Osteoblast (primary cell): ENCODE measurements at regions not wholly inside any gene's neighbourhood (a gene's known extent, or its start where the extent isn't known, plus 50 kb on each side); places are given as distances from the start of the nearest gene placed in this dataset.
A peak's percentile ranks its signal among the peaks of the same experiment; 100 is the strongest.

Experiments
- DNase-seq: peaks from one replicate; pipeline ENCODE4 v3.0.0; 2011; ENCODE audit warnings: low spot score, mixed read lengths; ENCODE audit not compliant: insufficient read length; ENCODE audit errors: missing footprints
- H2AFZ ChIP-seq: 2 replicates; pipeline ENCODE4 v1.6.0; 2011; ENCODE audit warnings: mild to moderate bottlenecking, low read length
- H3K27ac ChIP-seq: 2 replicates; pipeline ENCODE4 v1.5.1; 2011; ENCODE audit warnings: mild to moderate bottlenecking, low read depth, low read length, moderate library complexity
- H3K27me3 ChIP-seq: 2 replicates; pipeline ENCODE4 v1.6.0; 2012; ENCODE audit warnings: mild to moderate bottlenecking, control low read depth, inconsistent platforms, low read length, moderate library complexity; ENCODE audit not compliant: insufficient read depth
- H3K36me3 ChIP-seq: 2 replicates; pipeline ENCODE4 v1.5.1; 2011; ENCODE audit warnings: mild to moderate bottlenecking, low read length, control low read depth, moderate library complexity; ENCODE audit not compliant: insufficient read depth
- H3K4me1 ChIP-seq: 2 replicates; pipeline ENCODE4 v1.5.1; 2011; ENCODE audit warnings: mild to moderate bottlenecking, low read length, control low read depth, moderate library complexity; ENCODE audit not compliant: insufficient read depth
- H3K4me2 ChIP-seq: 2 replicates; pipeline ENCODE4 v1.6.0; 2011; ENCODE audit warnings: mild to moderate bottlenecking, low read length; ENCODE audit not compliant: insufficient read depth
- H3K4me3 ChIP-seq: fragments of 200-600 bp; sonication (generic); 3 replicates; pipeline ENCODE4 v1.5.1; 2012; ENCODE audit warnings: mild to moderate bottlenecking, low read length, inconsistent platforms; ENCODE audit not compliant: insufficient read depth
- H3K79me2 ChIP-seq: 2 replicates; pipeline ENCODE4 v1.6.0; 2012; ENCODE audit warnings: mild to moderate bottlenecking, low read length, control low read depth, inconsistent platforms; ENCODE audit not compliant: insufficient read depth
- H3K9me3 ChIP-seq: 2 replicates; pipeline ENCODE4 v1.5.1; 2011; ENCODE audit warnings: low read depth, low read length, control low read depth
- H4K20me1 ChIP-seq: 2 replicates; pipeline ENCODE4 v1.6.0; 2012; ENCODE audit warnings: mild to moderate bottlenecking, low read length, control low read depth; ENCODE audit not compliant: insufficient read depth
- TF ChIP-seq, protein P1 (sequence below): IDR thresholded peaks from 2 replicates; pipeline ENCODE4 v1.5.1; 2011; ENCODE audit warnings: mild to moderate bottlenecking, low read depth, low read length, moderate library complexity; ENCODE audit errors: extremely low read depth

- TF ChIP-seq, protein P1, sequence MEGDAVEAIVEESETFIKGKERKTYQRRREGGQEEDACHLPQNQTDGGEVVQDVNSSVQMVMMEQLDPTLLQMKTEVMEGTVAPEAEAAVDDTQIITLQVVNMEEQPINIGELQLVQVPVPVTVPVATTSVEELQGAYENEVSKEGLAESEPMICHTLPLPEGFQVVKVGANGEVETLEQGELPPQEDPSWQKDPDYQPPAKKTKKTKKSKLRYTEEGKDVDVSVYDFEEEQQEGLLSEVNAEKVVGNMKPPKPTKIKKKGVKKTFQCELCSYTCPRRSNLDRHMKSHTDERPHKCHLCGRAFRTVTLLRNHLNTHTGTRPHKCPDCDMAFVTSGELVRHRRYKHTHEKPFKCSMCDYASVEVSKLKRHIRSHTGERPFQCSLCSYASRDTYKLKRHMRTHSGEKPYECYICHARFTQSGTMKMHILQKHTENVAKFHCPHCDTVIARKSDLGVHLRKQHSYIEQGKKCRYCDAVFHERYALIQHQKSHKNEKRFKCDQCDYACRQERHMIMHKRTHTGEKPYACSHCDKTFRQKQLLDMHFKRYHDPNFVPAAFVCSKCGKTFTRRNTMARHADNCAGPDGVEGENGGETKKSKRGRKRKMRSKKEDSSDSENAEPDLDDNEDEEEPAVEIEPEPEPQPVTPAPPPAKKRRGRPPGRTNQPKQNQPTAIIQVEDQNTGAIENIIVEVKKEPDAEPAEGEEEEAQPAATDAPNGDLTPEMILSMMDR: no peak
- H4K20me1 ChIP-seq: no peaks in the 10 kb centered on the region
- H3K79me2 ChIP-seq: no peaks in the 10 kb centered on the region
- H3K4me2 ChIP-seq: no peak overlapping the region
- no peak overlapping the region for H2AFZ ChIP-seq
- no peaks in the 10 kb centered on the region for H3K36me3 ChIP-seq
- no peaks in the 10 kb centered on the region for H3K27me3 ChIP-seq
- H3K27ac ChIP-seq: no peak overlapping the region
- H3K4me3 ChIP-seq: no peak overlapping the region
- peaks cover 4% of the 10 kb centered on the region for H3K4me1 ChIP-seq
- no peak for DNase-seq
- H3K9me3 ChIP-seq: peaks cover 13% of the 10 kb centered on the region
Measured at GRCh38 chr16:87080571-87081167, 236.5 kb downstream of the C16orf95 start.

GRCh38 chr16:87085441-87085840 lies 231.8 kb downstream of the C16orf95 start:
- no peak for DNase-seq
- H2AFZ ChIP-seq: no peak overlapping the region
- H3K79me2 ChIP-seq: no peaks in the 10 kb centered on the region
- no peak overlapping the region for H3K27ac ChIP-seq
- H3K4me1 ChIP-seq: peaks cover 19% of the 10 kb centered on the region
- no peak overlapping the region for H3K4me2 ChIP-seq
- no peaks in the 10 kb centered on the region for H3K36me3 ChIP-seq
- no peaks in the 10 kb centered on the region for H3K27me3 ChIP-seq
- no peak overlapping the region for H3K4me3 ChIP-seq
- peaks cover 2% of the 10 kb centered on the region for H4K20me1 ChIP-seq
- H3K9me3 ChIP-seq: peaks cover 13% of the 10 kb centered on the region
- TF ChIP-seq, protein P1: no peak

DNA sequence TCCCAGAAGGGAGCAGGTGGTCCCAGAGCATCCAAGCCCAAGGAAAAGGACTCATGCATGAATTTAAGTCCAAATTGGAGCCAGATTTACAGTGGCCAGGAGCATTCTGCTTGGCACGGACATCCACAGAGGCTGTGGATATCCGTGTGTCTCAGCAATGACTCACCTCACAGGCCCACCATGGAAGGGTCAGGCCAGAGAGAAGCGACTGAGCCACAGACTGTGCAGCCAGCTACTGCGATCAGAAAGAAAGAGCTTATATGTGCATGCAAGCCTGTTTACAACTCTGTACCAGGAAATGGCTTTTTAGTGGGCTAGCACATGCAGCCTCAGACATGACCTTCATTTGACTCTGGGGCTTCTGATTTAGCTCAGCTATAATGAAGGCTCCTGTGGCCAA lies 231.0 kb downstream of the C16orf95 start:
- Histone ChIP-seq H3K79me2 (no peaks in the 10 kb centered on the region), H3K36me3 (no peaks in the 10 kb centered on the region), H2AFZ (peak overlapping the region; percentile 21), H3K4me2 (peak overlapping the region; percentile 59), H4K20me1 (peaks cover 2% of the 10 kb centered on the region), H3K4me1 (peaks cover 19% of the 10 kb centered on the region), H3K4me3 (peak overlapping the region; percentile 18), H3K27me3 (no peaks in the 10 kb centered on the region), H3K27ac (peak overlapping the region; percentile 54), H3K9me3 (peaks cover 13% of the 10 kb centered on the region)
- TF ChIP-seq, protein P1: no peak
- DNase-seq: peak; percentile 77

DNA sequence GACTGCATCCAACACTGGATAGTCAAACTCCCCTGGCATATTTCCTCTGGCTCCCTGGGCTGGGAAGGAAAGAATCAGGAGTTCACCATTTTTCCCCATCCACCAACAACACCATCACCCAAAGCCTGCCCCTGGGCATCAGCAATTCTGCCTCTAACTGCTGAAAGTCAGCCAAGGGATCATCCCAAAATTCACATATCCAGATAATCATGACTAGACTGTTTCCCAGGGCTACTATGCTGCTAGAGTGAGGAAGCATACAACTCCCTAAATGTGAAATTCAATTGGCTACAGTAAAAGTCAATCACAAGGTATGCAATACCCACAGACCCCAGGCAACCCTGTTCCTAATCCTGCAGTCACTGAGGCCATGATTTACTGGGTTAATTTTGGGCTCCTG lies 230.6 kb downstream of the C16orf95 start:
- peak overlapping the region; percentile 18 for H3K4me3 ChIP-seq
- H3K9me3 ChIP-seq: peaks cover 9% of the 10 kb centered on the region
- H3K27ac ChIP-seq: peak overlapping the region; percentile 54
- peaks cover 19% of the 10 kb centered on the region for H3K4me1 ChIP-seq
- H4K20me1 ChIP-seq: peaks cover 2% of the 10 kb centered on the region
- TF ChIP-seq, protein P1: no peak
- H3K36me3 ChIP-seq: no peaks in the 10 kb centered on the region
- peak overlapping the region; percentile 59 for H3K4me2 ChIP-seq
- no peaks in the 10 kb centered on the region for H3K27me3 ChIP-seq
- DNase-seq: peak; percentile 76
- H3K79me2 ChIP-seq: no peaks in the 10 kb centered on the region
- H2AFZ ChIP-seq: peak overlapping the region; percentile 21
